ENCODE measurements at regions not wholly inside any gene's neighbourhood (a gene's known extent, or its start where the extent isn't known, plus 50 kb on each side); places are given as distances from the start of the nearest gene placed in this dataset.

DNA sequence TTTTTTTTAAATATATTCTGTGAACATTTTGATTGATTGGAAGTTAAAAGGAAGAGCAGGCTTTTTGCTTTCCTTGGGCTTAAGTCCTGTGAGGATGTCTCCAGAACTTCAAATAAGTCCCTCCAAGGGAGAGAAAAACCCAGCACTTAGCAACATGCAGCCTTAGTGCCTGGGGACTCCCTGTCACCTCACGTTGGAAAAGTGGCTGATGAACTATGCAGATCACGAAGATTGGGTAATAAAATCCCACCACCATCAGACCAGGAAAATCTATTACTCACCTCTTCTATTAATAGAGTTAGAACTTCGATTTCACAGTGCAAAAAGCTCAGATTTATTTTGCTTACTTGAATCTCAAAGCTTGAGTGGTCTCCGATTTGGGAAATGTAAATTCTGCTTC, 507.0 kb downstream of the MAT2B start:
- TF ChIP-seq, protein P1, sequence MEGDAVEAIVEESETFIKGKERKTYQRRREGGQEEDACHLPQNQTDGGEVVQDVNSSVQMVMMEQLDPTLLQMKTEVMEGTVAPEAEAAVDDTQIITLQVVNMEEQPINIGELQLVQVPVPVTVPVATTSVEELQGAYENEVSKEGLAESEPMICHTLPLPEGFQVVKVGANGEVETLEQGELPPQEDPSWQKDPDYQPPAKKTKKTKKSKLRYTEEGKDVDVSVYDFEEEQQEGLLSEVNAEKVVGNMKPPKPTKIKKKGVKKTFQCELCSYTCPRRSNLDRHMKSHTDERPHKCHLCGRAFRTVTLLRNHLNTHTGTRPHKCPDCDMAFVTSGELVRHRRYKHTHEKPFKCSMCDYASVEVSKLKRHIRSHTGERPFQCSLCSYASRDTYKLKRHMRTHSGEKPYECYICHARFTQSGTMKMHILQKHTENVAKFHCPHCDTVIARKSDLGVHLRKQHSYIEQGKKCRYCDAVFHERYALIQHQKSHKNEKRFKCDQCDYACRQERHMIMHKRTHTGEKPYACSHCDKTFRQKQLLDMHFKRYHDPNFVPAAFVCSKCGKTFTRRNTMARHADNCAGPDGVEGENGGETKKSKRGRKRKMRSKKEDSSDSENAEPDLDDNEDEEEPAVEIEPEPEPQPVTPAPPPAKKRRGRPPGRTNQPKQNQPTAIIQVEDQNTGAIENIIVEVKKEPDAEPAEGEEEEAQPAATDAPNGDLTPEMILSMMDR (conservative IDR thresholded peaks at IDR 0.05; ENCODE audit: low read length) = no peak
- TF ChIP-seq EZH2phosphoT487 (IDR thresholded peaks at IDR 0.05; ENCODE audit: borderline replicate concordance, low read depth, low read length) = no peak
